ENCODE measurements at regions not wholly inside any gene's neighbourhood (a gene's known extent, or its start where the extent isn't known, plus 50 kb on each side); places are given as distances from the start of the nearest gene placed in this dataset.
A peak's percentile ranks its signal among the peaks of the same experiment; 100 is the strongest.

- no peak for DNase-seq (ENCODE audit: low read depth)
These were observed 248.3 kb upstream of the CIBAR2 start for GRCh38 chr16:85360323-85361277.

DNA sequence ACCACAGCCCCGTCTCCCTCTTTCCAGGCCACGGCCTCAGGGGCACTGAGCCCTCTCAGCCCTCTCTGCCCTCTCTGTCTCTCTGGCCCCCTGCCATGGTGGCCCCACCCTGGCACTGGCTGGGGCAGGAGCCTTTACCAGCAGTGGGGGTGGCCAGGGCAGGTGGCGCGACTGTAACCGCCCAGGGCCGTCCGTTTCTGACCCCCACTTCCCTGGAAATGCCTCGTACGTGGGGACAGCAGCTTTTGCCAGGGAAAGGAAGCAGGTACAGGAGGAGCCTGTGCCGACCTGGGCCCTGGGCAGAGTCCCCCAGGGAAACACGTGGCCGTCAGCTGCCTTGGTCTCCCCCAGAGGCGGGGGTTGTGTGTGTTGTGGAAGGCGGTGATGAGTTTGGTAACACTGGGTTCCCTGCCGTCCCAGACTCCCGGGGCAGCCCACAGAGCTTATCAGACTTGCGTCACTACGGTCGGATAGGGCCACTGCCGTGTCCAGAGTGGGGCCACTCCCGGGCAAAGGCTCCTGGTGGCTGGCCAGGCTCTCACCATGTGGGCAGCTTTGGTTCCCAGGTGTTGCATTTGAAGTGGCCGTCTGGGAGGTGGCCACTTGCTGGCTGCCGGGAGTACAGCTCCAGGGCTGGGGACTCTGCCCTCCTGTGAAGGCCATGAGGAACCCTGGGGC lies 249.3 kb upstream of the CIBAR2 start:
- DNase-seq (ENCODE audit: low read depth) = no peak

DNA sequence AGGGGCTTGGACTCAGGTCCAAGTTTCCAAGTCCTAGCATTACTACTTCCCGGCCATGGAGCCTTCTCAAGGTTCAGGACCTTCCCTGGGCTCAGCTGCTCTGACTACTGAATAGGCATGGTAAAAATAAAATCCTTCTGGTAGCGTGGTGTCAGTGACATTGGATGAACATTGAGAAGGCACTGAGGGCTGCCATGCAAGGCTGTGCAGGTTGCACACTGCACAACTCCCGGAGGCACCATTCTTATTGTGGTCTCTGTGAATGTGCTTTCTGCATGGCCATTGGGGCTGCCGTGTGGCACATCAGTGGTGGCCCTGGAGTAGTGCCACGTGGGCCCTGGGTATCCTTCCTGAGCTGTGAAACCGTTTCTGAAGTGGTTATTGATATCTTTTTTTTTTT lies 250.2 kb upstream of the CIBAR2 start:
- no peak for DNase-seq (ENCODE audit: low read depth)

DNA sequence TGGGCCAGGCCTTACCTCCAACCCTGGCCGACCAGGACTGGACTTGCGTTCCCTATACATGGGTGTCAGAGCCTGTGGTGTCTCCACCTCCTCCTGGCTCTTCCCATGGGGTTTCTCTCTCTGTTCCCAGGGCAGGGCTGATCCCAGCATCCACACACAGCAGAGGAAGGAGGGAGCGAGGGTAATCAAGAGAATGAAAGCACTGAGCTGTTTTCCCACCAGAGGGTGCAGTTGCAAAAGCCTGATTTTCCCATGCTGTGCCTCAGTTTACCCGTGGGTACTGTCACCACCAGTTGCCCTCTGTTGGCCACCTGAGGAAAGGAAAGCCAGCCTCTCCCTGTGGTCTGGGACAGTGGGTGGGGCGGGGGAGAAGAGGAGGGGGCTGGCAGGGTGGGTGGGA lies 249.7 kb upstream of the GSE1 start:
- no peak for DNase-seq (ENCODE audit: low read depth)

GRCh38 chr16:85363881-85364280 lies 249.2 kb upstream of the GSE1 start:
- no peak for DNase-seq (ENCODE audit: low read depth)

- DNase-seq (ENCODE audit: low read depth) = no peak
These were observed 248.6 kb upstream of the GSE1 start for GRCh38 chr16:85364323-85365040.

DNA sequence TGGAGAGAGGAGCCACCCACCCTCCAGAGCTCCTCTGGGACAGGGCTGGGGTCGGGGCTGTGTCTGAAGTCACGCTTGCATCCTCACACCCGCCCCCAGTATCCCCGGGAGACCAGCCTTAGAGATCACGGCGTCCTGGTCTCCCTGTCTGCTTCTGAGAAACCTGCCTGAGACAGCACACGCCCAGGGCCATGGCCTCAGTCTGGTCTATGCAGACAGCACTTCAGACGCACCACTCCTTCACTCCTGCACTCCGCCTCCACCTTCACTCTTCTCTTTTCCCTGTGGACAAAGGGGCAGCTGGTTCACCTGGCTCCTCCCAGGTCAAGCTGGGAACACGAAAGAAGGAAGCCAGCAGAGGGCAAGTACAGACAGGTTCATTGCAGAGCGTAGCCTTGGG lies 248.0 kb upstream of the GSE1 start:
- DNase-seq (ENCODE audit: low read depth) = no peak

DNA sequence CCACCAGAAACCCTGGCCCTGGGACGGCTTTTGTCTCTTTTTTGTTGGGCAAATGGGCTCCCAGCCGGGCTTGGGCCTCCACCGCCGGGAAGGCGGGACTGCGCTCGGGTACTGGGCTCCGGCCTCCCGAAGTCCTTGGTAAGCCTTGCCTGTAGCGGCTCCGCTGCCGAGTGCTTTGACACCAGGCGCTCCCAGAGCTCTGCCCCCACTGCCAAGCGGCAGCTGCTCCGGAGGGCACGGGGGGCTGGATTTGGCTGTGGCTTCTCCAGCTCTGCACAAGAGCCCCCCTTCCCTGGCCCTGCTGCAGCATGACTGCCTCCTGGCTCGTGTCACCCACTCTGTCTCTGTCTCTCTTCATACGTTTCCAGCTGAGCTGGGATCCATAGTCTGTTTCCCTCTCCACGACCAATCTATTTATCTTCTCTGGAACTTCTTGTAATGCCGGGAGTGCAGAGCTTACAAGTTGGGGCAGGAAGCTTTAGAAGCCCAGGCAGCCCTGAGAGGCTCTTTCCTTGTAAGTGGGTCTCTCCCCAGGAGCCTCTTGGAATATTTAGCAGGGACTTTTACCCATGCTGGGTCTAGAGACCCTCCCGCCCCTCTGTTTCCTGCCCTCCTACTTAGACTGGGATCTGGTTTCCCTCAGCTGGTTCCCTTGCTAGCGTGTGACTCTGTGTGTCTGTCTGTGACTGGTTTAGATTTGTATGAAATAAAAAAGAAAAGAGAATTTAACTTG lies 246.9 kb upstream of the GSE1 start:
- DNase-seq (ENCODE audit: low read depth) = no peak

DNA sequence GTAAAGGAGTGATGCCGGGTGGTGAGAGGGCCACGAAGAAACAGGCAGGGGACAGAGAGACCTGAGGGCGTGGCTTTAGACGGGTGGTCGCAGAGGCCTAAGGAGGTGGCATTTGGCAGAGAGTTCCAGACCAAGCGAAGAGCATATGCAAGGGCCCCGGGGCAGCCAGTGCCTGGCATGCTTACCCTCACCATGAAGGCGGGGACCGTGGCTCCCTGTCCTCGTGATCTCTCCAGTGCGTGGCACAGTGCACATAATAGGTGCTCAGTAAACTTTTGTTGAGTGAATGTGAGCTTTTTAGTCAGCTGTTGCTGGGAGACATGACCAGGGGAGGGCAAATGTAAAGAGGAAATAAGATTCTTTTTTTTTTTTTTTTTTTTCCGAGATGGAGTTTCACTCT lies 245.6 kb upstream of the GSE1 start:
- no peak for DNase-seq (ENCODE audit: low read depth)

DNA sequence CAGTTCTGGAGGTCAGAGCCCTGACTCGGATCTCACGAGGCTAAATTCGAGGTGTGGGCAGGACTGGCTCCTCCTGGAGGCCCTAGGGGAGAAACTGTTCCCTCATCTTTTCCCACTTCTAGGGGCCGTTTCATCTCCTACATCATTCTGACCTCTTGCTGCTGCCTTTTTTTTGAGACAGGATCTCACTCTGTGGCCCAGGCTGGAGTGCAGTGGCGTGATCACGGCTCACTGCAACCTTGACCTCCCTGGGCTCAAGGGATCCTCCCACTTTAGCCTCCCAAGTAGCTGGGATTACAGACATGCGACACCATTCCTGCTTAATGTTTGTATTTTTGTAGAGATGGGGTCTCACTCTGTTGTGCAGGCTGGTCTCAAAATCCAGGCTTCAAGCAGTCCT lies 244.1 kb upstream of the GSE1 start:
- DNase-seq (ENCODE audit: low read depth) = no peak

GRCh38 chr16:85369741-85370528 lies 243.2 kb upstream of the GSE1 start:
- no peak for DNase-seq (ENCODE audit: low read depth)

DNA sequence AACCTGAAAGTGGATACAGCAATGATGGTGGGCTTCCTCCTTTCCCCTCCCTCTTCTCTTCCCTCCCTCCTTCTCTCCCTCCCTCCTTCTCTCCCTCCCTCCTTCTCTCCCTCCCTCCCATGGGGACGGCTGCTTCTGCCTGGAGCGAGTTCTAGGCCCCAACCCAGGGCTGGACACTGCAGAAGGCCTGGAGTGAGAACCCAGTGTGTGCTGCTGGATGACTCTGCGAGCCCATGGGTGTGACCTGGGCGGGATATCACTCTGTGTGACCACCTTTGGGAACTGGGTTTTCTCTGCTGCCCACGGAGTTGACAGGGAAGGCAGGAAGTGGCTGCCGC lies 242.6 kb upstream of the GSE1 start:
- no peak for DNase-seq (ENCODE audit: low read depth)

- no peak for DNase-seq (ENCODE audit: low read depth)
These were observed 242.1 kb upstream of the GSE1 start for GRCh38 chr16:85370881-85371651.

GRCh38 chr16:85371948-85372347 lies 241.2 kb upstream of the GSE1 start:
- no peak for DNase-seq (ENCODE audit: low read depth)

DNA sequence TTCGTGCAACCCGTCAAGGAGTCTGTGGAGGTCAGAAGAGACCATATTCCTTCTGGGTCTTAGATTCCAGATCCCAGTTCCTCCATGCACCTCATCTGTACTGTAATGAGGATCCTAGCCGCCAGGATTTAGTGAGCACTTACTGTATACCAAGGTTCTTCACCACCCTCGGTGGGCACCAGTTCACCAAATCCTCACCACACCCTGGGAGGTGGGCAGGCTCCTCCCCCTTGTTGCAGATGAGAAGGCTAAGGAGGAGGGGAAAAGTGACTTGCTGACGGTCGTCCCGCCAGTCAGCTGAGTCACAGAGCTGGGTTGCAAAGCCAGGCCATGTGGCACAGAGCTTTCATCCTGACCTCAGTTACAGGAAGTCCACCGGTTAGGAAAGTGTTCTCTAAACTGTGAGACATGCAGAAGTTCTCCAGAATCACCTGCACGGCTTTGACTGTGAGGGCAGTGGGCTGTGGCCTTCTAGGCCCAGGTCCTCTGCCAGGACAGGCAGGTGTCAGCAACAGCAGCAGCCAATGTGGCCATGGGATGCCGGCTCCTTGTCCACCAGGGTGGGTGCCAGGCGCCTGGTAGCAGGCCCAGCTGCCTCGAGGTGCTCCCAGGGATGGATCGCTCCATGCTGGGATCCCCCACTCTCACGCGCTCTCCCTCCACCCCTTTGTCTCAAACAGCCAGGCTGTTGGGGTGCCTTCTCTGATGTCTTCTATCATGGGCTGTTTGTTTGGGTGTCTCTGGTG lies 240.3 kb upstream of the GSE1 start:
- DNase-seq (ENCODE audit: low read depth) = peak; percentile 34

DNA sequence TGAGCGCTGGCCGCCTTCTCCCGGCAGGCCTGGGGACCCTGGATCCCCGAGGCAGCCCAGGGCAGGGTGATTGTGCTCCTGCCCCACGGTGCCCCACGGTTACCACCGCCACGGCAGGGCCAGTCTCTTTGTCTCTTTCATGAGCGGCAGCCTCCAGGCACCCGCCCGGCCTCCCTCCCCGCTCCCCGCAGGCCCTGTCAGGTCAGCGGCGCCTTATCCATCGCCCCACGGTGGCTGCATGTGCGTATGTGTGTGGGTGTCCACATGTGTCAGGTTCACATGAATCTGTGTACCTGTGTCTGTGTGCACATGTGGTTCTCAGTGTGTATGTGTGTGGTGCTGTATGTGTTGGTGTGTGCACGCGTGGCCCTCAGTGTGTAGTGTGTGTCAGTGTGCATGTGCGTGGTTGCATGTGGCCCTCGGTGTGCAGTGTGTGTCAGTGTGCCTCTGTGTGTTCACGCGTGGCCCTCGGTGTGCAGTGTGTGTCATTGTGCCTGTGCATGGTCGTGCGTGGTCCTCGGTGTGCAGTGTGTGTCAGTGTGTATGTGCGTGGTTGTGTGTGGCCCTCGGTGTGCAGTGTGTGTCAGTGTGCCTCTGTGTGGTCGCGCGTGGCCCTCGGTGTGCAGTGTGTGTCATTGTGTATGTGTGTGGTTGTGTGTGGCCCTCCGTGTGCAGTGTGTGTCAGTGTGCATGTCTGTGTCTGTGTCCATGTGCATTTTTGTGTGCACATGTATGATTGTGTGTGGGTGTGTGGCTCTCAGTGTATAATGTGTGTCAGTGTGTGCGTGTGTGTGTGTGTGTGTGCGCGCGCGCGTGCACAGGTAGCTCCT lies 239.2 kb upstream of the GSE1 start:
- DNase-seq (ENCODE audit: low read depth) = no peak

DNA sequence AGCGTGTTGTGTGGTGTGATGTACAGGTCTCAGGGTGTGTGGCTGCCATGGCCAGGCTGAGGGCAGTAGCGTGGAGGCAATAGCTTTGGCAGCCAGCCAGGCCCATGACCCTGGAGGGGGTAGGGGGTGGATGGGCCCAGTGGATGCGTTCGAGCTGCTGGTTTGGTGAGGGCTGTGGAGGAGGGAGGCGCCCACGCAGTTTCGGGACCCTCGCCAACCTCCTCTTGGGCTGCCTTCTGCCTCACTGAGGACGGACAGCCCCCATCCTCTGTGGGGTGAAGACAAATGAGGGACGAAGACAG lies 238.6 kb upstream of the GSE1 start:
- DNase-seq (ENCODE audit: low read depth) = no peak

DNA sequence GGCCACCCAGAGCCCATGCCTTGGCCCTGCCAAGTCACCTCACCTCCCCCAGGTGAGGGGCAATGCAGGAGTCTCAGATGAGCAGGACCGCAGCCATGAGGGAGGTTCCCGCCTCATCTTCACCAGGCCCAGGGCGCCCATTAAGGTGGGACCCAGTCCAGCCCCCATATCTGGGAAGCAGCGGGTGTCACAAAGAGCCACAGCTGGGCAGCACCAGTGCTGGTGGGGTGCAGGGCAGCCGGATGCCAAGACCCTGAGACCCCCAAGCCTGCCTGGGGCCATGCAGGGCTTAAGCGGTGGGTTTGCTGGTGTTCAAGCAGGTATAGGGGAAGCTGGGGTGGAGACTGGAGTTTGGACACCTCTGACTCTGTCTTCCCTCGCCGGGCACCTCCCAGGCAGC lies 237.8 kb upstream of the GSE1 start:
- no peak for DNase-seq (ENCODE audit: low read depth)

Measured in HS-5 (cell line).